GM12873 (cell line): ENCODE measurements at regions not wholly inside any gene's neighbourhood (a gene's known extent, or its start where the extent isn't known, plus 50 kb on each side); places are given as distances from the start of the nearest gene placed in this dataset.

ENCODE experiments used
- TF ChIP-seq, protein P1 (sequence below): IDR thresholded peaks from 2 replicates; pipeline ENCODE4 v1.5.1; 2012; ENCODE audit warnings: low read depth, mild to moderate bottlenecking, moderate library complexity, low read length, control low read depth; ENCODE audit not compliant: insufficient read depth; ENCODE audit errors: missing control alignments

DNA sequence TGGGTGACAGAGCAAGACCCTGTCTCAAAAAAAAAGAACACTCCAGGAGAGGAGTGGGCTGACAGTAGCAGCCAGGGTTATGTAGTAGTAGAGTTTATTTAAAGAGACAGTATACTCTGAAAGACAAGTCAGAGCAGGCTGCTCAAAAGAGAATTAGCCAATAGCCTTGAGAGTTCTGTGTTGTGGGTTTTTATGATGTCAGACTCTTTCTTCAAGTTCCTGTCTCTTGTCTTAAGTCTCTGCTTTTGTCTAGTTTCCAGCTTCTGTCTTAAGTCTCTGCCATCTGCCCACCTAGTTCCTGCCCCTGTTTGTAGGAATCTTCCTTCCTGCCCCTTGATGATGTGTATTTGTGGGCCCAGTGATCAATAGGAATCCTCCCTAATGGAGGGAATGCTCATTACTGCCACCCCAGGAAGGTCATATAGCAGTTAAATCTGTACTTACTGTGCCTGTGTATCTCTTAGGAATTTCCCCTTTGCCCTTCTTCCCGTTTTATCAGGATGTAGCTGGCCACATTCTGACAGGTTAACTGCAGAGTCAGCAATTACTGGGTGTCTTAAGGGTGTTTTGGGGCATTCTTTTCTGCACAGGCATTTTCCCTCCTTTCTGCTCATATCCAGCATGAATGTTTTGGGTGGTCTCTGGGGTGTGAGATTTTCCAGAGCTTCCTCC lies 580.5 kb upstream of the SGCD start:
- TF ChIP-seq, protein P1, sequence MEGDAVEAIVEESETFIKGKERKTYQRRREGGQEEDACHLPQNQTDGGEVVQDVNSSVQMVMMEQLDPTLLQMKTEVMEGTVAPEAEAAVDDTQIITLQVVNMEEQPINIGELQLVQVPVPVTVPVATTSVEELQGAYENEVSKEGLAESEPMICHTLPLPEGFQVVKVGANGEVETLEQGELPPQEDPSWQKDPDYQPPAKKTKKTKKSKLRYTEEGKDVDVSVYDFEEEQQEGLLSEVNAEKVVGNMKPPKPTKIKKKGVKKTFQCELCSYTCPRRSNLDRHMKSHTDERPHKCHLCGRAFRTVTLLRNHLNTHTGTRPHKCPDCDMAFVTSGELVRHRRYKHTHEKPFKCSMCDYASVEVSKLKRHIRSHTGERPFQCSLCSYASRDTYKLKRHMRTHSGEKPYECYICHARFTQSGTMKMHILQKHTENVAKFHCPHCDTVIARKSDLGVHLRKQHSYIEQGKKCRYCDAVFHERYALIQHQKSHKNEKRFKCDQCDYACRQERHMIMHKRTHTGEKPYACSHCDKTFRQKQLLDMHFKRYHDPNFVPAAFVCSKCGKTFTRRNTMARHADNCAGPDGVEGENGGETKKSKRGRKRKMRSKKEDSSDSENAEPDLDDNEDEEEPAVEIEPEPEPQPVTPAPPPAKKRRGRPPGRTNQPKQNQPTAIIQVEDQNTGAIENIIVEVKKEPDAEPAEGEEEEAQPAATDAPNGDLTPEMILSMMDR = no peak

DNA sequence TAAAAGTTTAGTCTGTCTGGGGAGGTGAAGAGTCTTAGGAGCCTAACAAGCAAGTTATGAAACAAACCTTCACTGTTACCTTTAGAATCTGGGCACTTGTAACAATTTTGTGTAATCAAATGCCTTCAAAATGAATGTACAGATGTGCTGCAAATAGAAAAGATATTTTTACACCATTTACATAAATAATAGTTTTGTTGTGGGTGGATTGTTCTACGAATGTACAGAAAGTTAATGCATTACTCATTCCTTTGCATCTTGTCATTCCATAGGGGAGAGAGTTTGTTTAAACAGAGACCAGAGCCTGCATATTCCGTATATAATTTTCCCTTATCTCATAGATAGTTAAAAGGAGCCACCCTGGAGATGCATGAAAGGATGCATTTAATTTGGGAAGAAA lies 576.9 kb upstream of the SGCD start:
- TF ChIP-seq, protein P1 = no peak

DNA sequence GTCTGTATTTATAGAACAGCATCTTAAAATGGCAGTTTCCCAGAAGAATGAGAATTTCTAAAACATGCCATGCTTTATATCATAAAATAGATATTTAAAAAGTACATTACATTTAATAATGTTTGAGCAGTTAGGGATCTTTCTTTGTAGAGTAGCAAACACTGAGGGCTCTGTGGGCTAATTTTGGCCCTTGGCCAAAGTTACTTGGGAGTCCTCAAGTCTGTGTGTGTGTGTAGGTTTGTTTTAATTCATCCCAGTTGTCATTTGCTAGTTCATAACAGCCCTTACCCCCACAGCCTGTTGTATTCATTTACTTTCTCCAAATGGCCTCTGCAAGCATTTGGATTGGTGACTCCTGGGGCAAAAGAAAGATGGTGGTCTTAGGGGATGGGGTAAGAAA lies 576.4 kb upstream of the SGCD start:
- TF ChIP-seq, protein P1 = no peak

DNA sequence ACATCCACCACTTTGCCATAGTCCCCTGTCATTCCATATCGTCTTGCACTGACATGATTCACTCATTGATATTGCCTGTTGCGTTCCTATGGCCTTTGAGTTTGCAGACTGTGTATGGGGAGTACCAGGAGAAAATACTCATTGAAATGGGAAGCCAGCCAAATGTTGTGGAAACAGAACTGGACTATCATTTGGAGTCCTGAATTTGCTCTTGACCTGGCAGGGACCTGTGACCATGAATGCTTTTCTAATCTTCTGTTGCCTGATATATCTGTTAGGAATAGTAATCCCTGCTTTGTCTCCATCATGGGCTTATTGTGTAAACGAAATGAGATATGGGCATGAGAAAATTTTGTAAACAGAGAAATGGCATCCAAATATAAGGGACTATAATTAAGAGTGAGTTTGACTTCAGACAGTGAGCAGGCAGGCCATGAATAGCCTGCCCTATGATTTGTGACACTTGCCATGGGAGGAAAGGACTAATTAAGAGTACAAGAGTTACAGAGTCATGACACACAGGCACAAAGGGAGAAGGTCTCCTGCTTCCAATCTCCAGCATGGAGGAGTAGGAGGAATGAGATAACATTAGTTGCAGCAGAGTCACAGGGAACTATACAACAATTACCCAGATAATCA lies 572.9 kb upstream of the SGCD start:
- TF ChIP-seq, protein P1 = no peak

DNA sequence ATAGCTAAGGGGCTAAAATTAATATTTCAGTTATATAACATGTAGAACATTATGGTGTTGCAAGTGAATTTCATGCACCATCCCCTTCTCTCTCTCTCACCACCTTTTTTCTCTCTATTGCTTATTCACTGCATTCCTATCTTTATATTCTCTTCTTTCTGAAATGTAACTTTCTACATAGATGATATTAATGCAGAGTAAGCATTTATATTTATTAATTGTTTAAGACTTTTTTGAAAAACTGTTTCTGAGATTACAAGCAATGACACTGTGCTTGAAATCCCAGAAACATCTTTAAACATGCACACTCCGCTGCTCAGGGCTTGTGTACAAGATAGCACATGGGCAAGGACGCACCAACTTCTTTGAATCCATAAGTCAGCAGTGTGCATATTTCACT lies 567.7 kb upstream of the SGCD start:
- TF ChIP-seq, protein P1 = no peak

DNA sequence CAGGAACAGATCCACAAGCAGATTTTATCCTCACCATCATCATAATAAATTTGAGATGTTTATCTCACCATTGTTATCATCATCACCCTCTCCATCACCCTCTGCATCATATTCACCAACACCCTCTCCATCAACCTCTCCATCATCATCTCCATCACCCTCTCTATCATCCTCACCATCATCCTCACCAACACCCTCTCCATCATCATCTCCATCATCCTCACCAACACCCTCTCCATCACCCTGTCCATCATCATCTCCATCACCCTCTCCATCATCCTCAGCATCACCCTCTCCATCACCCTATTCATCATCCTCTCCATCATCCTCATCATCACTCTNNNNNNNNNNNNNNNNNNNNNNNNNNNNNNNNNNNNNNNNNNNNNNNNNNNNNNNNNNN lies 567.0 kb upstream of the SGCD start:
- TF ChIP-seq, protein P1 = no peak

DNA sequence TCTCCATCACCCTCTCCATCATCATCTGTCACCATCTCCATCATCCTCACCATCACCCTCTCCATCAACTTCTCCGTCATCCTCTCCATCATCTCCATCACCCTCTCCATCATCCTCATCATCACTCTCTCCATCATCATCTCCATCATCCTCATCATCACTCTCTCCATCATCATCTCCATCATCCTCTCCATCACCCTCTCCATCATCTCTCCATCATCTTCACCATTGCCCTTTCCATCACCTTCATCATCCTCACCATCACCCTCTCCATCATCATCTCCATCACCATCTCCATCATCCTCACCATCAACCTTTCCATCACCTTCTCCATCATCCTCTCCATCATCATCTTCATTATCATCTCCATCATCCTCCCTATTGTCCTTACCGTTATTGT lies 565.5 kb upstream of the SGCD start:
- TF ChIP-seq, protein P1 = no peak
